ENCODE measurements at regions not wholly inside any gene's neighbourhood (a gene's known extent, or its start where the extent isn't known, plus 50 kb on each side); places are given as distances from the start of the nearest gene placed in this dataset.

GRCh38 chr20:11329271-11329670 lies 588.4 kb upstream of the BTBD3 start:
- DNase-seq, result no peak

GRCh38 chr20:11331096-11331495 lies 586.6 kb upstream of the BTBD3 start:
- DNase-seq, result no peak

GRCh38 chr20:11332381-11332780 lies 585.3 kb upstream of the BTBD3 start:
- no peak for DNase-seq

DNA sequence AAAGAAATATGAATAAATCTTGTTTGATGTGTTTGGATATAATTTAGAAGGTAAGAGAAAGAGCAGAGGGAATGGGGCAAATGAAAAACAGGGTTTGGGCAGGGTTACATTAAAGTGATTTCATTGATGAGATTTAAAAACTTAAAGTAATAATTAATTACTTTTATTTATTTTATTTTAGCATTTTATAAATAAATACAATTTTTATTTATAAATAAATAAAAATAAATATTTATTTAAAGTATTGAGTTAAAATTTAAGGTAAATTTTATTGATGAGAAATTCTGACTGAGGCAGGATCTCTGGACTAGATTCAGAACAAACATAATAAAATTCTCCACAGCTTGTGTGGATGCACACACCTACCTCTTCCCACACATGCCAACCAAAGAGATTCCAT lies 584.1 kb upstream of the BTBD3 start:
- no peak for DNase-seq

- DNase-seq, result no peak
These were observed 580.1 kb upstream of the BTBD3 start for GRCh38 chr20:11337361-11338130.

GRCh38 chr20:11338496-11339306 lies 579.0 kb upstream of the BTBD3 start:
- DNase-seq, result no peak

GRCh38 chr20:11344939-11345338 lies 572.8 kb upstream of the BTBD3 start:
- DNase-seq, result no peak

GRCh38 chr20:11347738-11348137 lies 570.0 kb upstream of the BTBD3 start:
- DNase-seq, result no peak

DNA sequence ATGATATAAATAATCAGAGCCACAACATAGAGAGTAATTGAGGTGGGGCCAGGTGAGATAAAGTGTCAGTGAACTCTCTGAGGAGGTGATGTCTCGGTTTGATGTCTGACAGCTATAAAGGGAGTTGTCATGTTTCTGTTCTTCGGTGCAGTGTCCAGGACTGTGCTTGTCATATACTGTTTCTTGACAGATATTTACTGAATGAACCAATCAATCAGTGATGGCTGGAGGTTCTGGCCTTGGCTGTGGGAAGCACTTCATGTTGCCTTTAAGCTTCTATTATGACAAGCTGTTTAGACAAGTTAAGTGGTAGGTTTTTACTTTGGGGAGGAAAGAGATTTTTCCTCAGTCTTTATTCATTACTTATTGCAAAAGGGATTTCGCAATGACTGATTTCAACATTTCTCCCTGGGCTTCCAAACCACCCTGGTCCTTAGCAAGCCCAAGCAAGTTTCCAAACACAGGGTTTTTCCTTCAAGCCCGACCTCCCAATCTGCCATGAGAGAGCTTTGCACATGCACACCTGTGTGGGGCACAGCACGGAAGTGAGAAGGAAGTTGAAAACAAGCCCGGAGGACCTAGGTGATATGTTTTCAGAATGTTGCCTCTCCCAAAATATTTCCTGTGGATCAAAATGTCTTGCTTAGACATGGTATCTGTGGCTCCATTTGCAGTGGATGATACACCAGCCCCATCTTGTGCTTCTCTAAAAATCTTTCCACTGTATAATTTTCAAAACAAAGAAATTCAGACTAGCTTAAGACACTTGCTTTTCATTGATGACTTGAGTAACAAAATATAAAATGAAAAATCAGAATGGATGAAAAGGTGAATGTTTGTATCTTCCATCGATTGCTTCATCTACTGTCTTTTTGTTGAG lies 567.3 kb upstream of the BTBD3 start:
- no peak for DNase-seq

DNA sequence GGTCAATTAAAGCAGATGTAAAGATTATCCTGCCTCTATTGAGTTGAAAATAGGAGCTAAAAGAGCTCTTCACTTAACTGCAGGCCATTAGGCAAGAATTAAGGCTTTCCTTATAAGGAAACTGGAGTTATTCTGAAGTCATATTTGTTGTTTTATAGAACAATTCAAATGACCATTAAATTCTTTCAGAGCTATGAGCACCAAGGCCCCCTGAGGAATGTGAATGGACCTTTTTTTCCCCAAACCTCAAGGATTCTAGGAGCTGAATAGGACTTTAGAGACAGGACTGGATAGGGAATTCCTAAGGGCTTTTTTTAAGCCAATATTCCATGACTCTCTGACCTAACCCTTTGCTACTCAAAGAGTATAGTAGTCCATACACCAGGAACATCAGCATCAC lies 565.7 kb upstream of the BTBD3 start:
- no peak for DNase-seq

- DNase-seq, result no peak
These were observed 562.8 kb upstream of the BTBD3 start for GRCh38 chr20:11354846-11355245.

GRCh38 chr20:11355345-11355744 lies 562.3 kb upstream of the BTBD3 start:
- no peak for DNase-seq

DNA sequence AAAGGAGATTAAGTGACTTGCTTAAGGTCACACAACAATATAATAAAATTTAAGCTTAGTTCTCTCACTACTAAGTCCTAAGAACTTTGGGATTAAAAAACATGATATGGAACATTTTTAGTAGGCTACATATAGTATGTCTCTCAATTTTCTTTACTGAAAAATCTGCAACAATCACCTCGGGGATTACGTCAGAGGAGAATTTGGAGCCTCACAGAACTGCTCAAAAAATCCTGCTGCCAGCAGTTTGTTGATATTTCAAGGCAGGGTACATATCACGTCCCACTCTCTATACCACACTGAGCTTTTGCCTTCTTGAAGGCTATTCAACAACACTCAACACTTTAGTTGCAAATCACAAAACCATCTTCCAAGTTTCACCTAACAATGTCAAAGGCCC lies 561.6 kb upstream of the BTBD3 start:
- no peak for DNase-seq

DNA sequence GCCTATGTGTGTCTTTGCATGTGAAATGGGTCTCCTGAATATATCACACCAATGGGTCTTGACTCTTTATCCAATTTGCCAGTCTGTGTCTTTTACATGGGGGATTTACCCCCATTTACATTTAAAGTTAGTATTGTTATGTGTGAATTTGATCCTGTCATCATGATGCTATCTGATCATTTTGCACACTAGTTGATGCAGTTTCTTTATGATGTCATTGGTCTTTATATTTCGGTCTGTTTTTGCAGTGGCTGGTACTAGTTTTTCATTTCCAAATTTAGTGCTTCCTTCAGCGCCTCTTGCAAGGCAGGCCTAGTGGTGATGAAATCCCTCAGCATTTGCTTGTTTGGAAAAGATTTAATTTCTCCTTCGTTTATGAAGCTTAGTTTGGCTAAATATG lies 555.2 kb upstream of the BTBD3 start:
- DNase-seq, result no peak

DNA sequence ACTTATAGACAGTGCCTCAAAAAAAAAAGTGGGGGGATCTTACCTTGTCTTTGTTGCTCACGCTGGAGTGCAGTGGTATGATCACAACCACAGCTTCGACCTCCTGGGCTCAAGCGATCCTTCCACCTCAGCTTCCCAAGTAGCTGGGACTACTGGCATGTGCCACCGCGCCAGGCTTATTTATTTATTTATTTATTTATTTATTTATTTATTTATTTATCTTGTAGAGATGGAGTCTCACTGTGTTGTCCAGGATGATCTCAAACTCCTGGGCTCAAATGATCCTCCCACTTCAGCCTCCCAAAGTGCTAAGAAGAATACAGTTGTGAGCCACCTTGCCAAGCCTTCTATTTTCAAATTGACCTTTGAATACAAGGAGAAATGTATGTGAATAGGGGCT lies 553.0 kb upstream of the BTBD3 start:
- DNase-seq, result no peak

GRCh38 chr20:11366660-11367059 lies 551.0 kb upstream of the BTBD3 start:
- DNase-seq, result no peak

GRCh38 chr20:11368499-11368898 lies 549.2 kb upstream of the BTBD3 start:
- no peak for DNase-seq

DNA sequence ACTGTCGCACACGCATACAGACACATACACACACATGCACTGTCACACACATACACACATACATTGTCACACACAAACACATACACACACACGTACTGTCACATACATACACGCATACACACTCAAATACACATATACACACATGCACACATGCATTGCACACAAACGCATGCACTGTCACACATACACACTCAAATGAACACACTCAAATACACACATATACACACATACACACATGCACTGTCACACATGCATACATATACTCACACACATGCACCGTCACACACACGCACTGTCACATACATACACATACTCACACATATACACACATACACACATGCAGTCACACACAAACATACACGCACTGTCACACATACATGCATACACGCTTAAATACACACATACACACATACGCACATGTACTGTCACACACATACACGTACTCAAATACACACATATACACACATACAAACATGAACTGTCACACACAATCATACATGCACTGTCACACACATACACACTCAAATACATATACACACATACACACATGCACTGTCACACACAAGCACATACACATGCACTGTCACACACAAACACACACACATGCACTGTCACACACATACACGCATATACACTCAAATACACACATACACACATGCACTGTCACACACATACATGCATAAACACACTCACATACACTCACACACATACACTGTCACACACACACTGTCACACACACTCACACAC lies 548.6 kb upstream of the BTBD3 start:
- DNase-seq, result no peak

DNA sequence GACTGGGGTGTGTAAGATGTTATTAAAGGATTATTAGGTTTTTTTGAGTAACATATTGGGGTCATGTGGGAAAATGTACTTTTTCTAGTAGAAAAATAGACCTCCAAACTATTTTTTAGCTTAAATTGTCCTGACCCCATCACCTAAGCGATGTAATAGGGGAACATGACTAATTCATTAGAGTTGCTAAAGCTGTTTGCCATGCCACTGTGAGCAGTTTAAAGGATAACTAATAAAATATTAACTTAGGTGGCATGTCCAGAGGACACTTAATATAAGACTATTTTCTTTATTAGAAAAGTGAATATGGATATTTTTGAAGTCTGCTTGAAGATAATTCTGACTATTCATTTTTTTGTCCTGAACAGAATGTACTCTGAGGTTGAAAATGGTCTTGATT lies 545.9 kb upstream of the BTBD3 start:
- DNase-seq, result no peak

- DNase-seq, result no peak
These were observed 544.6 kb upstream of the BTBD3 start for GRCh38 chr20:11372876-11373790.

DNA sequence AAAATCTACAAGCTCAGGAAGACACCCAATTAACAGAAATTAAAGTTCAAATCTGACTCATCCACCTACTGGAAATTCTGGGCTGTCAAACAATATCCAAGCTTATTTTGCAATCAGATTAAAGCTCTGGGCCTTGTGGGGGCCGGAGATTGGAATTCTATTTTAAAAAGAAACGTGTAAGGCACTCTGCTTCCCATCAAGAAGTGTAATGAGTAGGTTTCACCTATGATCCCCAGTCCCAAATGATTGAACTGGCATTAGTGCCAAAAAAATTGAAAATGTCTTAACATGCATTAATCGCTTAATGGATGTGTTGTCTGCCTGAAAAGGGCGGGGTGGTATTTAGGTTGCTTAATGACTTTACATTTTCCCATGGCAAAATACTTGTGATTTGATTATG lies 542.4 kb upstream of the BTBD3 start:
- no peak for DNase-seq

DNA sequence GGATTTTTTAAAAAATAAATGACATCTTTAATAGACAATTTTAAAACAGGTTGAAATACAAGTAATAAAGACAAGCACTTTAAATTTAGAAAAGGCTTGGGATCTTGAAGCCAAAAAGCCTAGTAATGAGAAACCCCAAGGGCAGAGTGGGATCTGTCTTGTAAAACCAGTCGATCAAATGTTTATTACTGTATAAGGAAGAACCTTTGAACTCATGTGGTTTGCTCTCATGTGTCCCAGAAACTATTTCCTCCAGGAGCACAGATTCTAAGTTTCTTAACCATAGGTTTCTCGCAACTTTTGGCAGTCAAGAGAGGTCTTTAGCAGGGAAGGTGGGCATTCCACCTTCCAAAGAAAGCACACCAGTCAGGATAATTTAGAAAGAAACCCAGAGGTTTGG lies 541.7 kb upstream of the BTBD3 start:
- no peak for DNase-seq

All from KG1 (cell line).